Neuronal stem cell (in vitro differentiated cells): ENCODE measurements at regions not wholly inside any gene's neighbourhood (a gene's known extent, or its start where the extent isn't known, plus 50 kb on each side); places are given as distances from the start of the nearest gene placed in this dataset.

ENCODE experiments used
- DNase-seq: peaks from one replicate; pipeline ENCODE4 v3.0.0-alpha.2; 2013; ENCODE audit warnings: low spot score
- H2AFZ ChIP-seq: one replicate; pipeline ENCODE4 v1.6.1; 2013; ENCODE audit warnings: mild to moderate bottlenecking, low read length, inconsistent platforms
- H2AK5ac ChIP-seq: 2 replicates; pipeline ENCODE4 v1.6.1; 2013; ENCODE audit warnings: low read depth, mild to moderate bottlenecking, inconsistent platforms, low read length, moderate library complexity, mixed read lengths
- H2BK120ac ChIP-seq: 2 replicates; pipeline ENCODE4 v1.6.1; 2013; ENCODE audit warnings: low read depth, mild to moderate bottlenecking, inconsistent platforms, low read length, moderate library complexity, mixed read lengths
- H2BK12ac ChIP-seq: one replicate; pipeline ENCODE4 v1.6.1; 2013; ENCODE audit warnings: low read length, inconsistent platforms
- H2BK15ac ChIP-seq: 2 replicates; pipeline ENCODE4 v1.6.1; 2013; ENCODE audit warnings: mild to moderate bottlenecking, low read length, inconsistent platforms, mixed read lengths
- H2BK5ac ChIP-seq: one replicate; pipeline ENCODE4 v1.6.1; 2013; ENCODE audit warnings: inconsistent platforms, mild to moderate bottlenecking, low read length, moderate library complexity
- H3K14ac ChIP-seq: one replicate; pipeline ENCODE4 v1.6.1; 2013; ENCODE audit warnings: low read length, inconsistent platforms
- H3K18ac ChIP-seq: 2 replicates; pipeline ENCODE4 v1.6.1; 2013; ENCODE audit warnings: low read length, inconsistent platforms
- H3K23ac ChIP-seq: 2 replicates; pipeline ENCODE4 v1.6.1; 2013; ENCODE audit warnings: low read depth, mild to moderate bottlenecking, mixed read lengths, low read length, inconsistent platforms; ENCODE audit not compliant: poor library complexity
- H3K27ac ChIP-seq: replicated peaks from 3 replicates; pipeline ENCODE4 v1.5.1; 2013; ENCODE audit warnings: low read length, inconsistent platforms
- H3K27me3 ChIP-seq, 3 experiments: 2 replicates each; pipeline ENCODE4 v1.6.1; 2013; ENCODE audit warnings: low read length in 3 of 3, mild to moderate bottlenecking in 2 of 3, inconsistent platforms in 1 of 3, low read depth in 1 of 3, mixed read lengths in 1 of 3, moderate library complexity in 1 of 3; ENCODE audit not compliant: control insufficient read depth in 3 of 3, insufficient read depth in 3 of 3
- H3K36me3 ChIP-seq, 2 donors: replicated peaks in 1 of 2; 2 replicates each; pipeline ENCODE4 v1.6.1; 2013; ENCODE audit warnings: low read length in 2 of 2; ENCODE audit not compliant: control insufficient read depth in 2 of 2, insufficient read depth in 2 of 2
- H3K4ac ChIP-seq: 2 replicates; pipeline ENCODE4 v1.6.1; 2013; ENCODE audit warnings: inconsistent platforms, mild to moderate bottlenecking, low read length, moderate library complexity
- H3K4me1 ChIP-seq, 2 donors: 1 replicate in 1 of 2; 2 replicates in 1 of 2; pipeline ENCODE4 v1.6.1; 2013; ENCODE audit warnings: low read length in 2 of 2, low read depth in 1 of 2; ENCODE audit not compliant: control insufficient read depth in 2 of 2, insufficient read depth in 1 of 2
- H3K4me2 ChIP-seq: one replicate; pipeline ENCODE4 v1.6.1; 2013; ENCODE audit warnings: mild to moderate bottlenecking, low read length, inconsistent platforms; ENCODE audit not compliant: insufficient read depth, poor library complexity, severe bottlenecking
- H3K4me3 ChIP-seq, 2 donors: 2 replicates each; pipeline ENCODE4 v1.5.1; 2013; ENCODE audit warnings: low read length in 2 of 2, mild to moderate bottlenecking in 2 of 2, inconsistent platforms in 1 of 2, moderate library complexity in 1 of 2
- H3K79me1 ChIP-seq: one replicate; pipeline ENCODE4 v1.6.1; 2013; ENCODE audit warnings: low read depth, mild to moderate bottlenecking, inconsistent platforms, low read length, moderate library complexity
- H3K9ac ChIP-seq: one replicate; pipeline ENCODE4 v1.6.1; 2013; ENCODE audit warnings: mild to moderate bottlenecking, low read depth, low read length, inconsistent platforms; ENCODE audit not compliant: poor library complexity
- H3K9me3 ChIP-seq, 2 donors: replicated peaks in 1 of 2; 2 replicates each; pipeline versions ENCODE3 to v1.6.1; 2013; ENCODE audit warnings: low read length in 2 of 2, mild to moderate bottlenecking in 2 of 2, inconsistent platforms in 1 of 2, low read depth in 1 of 2, mixed read lengths in 1 of 2, moderate library complexity in 1 of 2; ENCODE audit not compliant: control insufficient read depth in 2 of 2, insufficient read depth in 1 of 2
- H4K8ac ChIP-seq: one replicate; pipeline ENCODE4 v1.6.1; 2013; ENCODE audit warnings: low read depth, mild to moderate bottlenecking, inconsistent platforms, low read length, moderate library complexity
- H4K91ac ChIP-seq: one replicate; pipeline ENCODE4 v1.6.1; 2013; ENCODE audit warnings: low read length, low read depth, mild to moderate bottlenecking, inconsistent platforms; ENCODE audit not compliant: poor library complexity
- WGBS, 2 donors: extraction: QIAGEN DNeasy Blood & Tissue Kit; methylation state at CpG; one replicate each; pipeline ENCODE4 v1.1.7; 2013; ENCODE audit warnings: missing lambda C conversion rate in 2 of 2, mixed read lengths in 1 of 2; ENCODE audit not compliant: insufficient read length in 2 of 2, insufficient replicate concordance in 1 of 2; ENCODE audit errors: extremely low coverage in 2 of 2; 5-methylcytosine and 5-hydroxymethylcytosine counted together

- Histone ChIP-seq H3K4me2 (no peak overlapping the region), H2BK15ac (no peak overlapping the region), H3K27ac (no peak overlapping the region), H3K36me3 (no peaks in the 10 kb centered on the region), H2AFZ (no peak overlapping the region), H3K79me1 (no peaks in the 10 kb centered on the region), H3K14ac (no peak overlapping the region), H3K4me3 (no peak overlapping the region), H3K27me3 (no peaks in the 10 kb centered on the region), H3K18ac (no peak overlapping the region), H2AK5ac (no peak overlapping the region), H2BK5ac (no peak overlapping the region), H2BK120ac (no peak overlapping the region), H3K9me3 (no peaks in the 10 kb centered on the region), H3K4ac (no peak overlapping the region), H3K4me1 (no peaks in the 10 kb centered on the region), H4K8ac (no peak overlapping the region), H4K91ac (no peak overlapping the region), H3K23ac (no peak overlapping the region), H2BK12ac (no peak overlapping the region), H3K9ac (no peak overlapping the region)
- DNase-seq: no peak
- no CpG with 5 or more reads among the region's 3 CpGs for WGBS, 2 donors
These were observed 1175.1 kb upstream of the ACVR2A start for GRCh38 chr2:146669735-146670134.

DNA sequence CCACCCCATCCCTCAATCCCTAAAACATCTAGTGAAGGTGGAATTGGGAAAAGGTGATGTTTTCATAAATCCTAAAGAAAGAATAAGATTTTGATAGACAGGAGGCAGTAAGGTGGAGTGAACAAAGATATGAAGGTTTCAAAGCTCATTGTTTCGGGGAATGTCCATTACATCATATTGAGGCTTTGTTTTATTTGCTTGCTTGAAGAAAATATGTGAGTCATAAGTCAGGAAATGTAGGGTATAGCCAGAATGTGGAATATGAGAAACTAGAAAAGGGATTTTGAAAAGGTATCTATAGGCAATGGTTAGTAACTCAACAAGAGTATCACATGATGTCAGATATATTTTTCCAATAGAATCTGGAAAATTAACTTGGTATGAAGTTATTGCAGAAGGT, 1178.5 kb upstream of the ACVR2A start:
- no peak for DNase-seq
- Histone ChIP-seq H3K4ac (no peak overlapping the region), H2AK5ac (no peak overlapping the region), H2BK120ac (no peak overlapping the region), H3K23ac (no peak overlapping the region), H3K18ac (no peak overlapping the region), H3K36me3 (no peaks in the 10 kb centered on the region), H3K9ac (no peak overlapping the region), H2AFZ (no peak overlapping the region), H2BK12ac (no peak overlapping the region), H3K4me1 (no peaks in the 10 kb centered on the region), H2BK15ac (no peak overlapping the region), H3K27ac (no peak overlapping the region), H3K9me3 (no peaks in the 10 kb centered on the region), H3K27me3 (no peaks in the 10 kb centered on the region), H2BK5ac (no peak overlapping the region), H4K91ac (no peak overlapping the region), H3K4me3 (no peak overlapping the region), H3K4me2 (no peak overlapping the region), H3K14ac (no peak overlapping the region), H4K8ac (no peak overlapping the region), H3K79me1 (no peaks in the 10 kb centered on the region)
- no CpG with 5 or more reads among the region's 1 CpG for WGBS, 2 donors

DNA sequence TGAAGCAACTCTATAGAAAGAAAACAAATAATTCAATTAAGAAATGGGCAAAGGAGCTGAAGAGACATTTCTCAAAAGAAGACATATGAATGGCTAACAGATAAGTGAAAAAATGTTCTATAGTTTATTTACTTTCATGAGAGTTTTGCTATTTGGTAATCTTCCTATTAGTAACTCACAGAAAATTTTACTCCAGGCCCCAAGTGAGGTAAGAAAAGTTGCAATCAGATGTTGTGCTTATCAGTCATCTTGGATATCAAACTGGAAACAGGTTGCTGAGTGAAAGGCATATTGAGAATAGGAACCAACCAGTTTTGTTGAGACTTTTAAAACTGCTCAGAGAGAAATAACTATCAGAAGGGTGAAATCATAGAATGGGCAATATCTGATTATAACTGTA, 1179.0 kb upstream of the ACVR2A start:
- no peak for DNase-seq
- no peaks in the 10 kb centered on the region for H3K27me3 ChIP-seq
- H3K4me2 ChIP-seq: no peak overlapping the region
- no peak overlapping the region for H2AK5ac ChIP-seq
- H2BK120ac ChIP-seq: no peak overlapping the region
- H4K8ac ChIP-seq: no peak overlapping the region
- no peaks in the 10 kb centered on the region for H3K36me3 ChIP-seq
- no peak overlapping the region for H4K91ac ChIP-seq
- H3K18ac ChIP-seq: no peak overlapping the region
- H3K4ac ChIP-seq: no peak overlapping the region
- no peak overlapping the region for H2BK12ac ChIP-seq
- no peak overlapping the region for H3K27ac ChIP-seq
- no peaks in the 10 kb centered on the region for H3K9me3 ChIP-seq
- H3K23ac ChIP-seq: no peak overlapping the region
- no peak overlapping the region for H3K14ac ChIP-seq
- H3K9ac ChIP-seq: no peak overlapping the region
- H2AFZ ChIP-seq: no peak overlapping the region
- no peaks in the 10 kb centered on the region for H3K79me1 ChIP-seq
- H2BK15ac ChIP-seq: no peak overlapping the region
- no peaks in the 10 kb centered on the region for H3K4me1 ChIP-seq
- H3K4me3 ChIP-seq: no peak overlapping the region
- H2BK5ac ChIP-seq: no peak overlapping the region

DNA sequence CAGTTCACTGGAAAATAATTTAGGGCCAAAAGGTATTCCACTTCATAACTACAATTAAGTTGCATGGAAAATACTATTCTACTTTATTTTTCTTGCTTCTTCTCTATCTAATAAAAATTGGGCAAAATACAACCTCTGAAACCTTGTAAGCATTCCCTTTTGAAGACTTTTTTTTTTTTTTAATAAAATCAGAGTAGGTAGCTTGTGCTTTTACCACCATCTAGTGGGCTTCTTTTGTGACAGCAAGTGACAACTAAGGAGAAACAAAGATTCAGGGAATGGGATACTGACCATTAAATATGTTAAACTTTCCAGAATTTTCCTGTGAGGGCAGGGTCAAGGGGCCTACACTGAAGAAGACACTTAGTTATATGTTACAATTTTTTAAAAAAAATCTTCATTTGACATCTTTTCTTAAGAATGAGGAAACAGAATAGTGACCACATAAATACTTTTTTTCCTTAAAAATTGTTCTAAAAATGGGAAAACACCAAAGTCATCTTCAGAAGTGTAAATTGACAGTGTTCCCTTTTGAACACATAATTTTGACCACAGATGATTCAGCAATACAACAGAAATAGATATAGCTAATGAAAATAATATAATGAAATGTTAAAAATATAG, 1183.2 kb upstream of the ACVR2A start:
- Histone ChIP-seq H2BK15ac (no peak overlapping the region), H3K4me2 (no peak overlapping the region), H3K18ac (no peak overlapping the region), H2BK12ac (no peak overlapping the region), H2BK120ac (no peak overlapping the region), H3K4me3 (no peak overlapping the region), H3K27me3 (no peaks in the 10 kb centered on the region), H4K8ac (no peak overlapping the region), H4K91ac (no peak overlapping the region), H3K14ac (no peak overlapping the region), H3K23ac (no peak overlapping the region), H2AK5ac (no peak overlapping the region), H3K36me3 (no peaks in the 10 kb centered on the region), H2BK5ac (no peak overlapping the region), H3K4me1 (no peaks in the 10 kb centered on the region), H3K4ac (no peak overlapping the region), H3K9ac (no peak overlapping the region), H3K79me1 (no peaks in the 10 kb centered on the region), H3K9me3 (peaks cover 0 to 6% of the 10 kb centered on the region in 2 donors), H3K27ac (no peak overlapping the region), H2AFZ (no peak overlapping the region)
- peak; percentile 37 for DNase-seq
